GM21723 (cell line): ENCODE measurements at regions not wholly inside any gene's neighbourhood (a gene's known extent, or its start where the extent isn't known, plus 50 kb on each side); places are given as distances from the start of the nearest gene placed in this dataset.
A peak's percentile ranks its signal among the peaks of the same experiment; 100 is the strongest.
"Not testable (repeated sequence)": the region's sequence is repeated elsewhere in the genome, so short reads cannot be mapped to it uniquely, and the experiment has no call there.

Experiments used
- ATAC-seq: cut with Tn5 transposase; IDR thresholded peaks from one replicate; pipeline ENCODE4 v1.9.1; 2021; ENCODE audit warnings: mild to moderate bottlenecking, moderate library complexity; ENCODE audit not compliant: unreplicated experiment

DNA sequence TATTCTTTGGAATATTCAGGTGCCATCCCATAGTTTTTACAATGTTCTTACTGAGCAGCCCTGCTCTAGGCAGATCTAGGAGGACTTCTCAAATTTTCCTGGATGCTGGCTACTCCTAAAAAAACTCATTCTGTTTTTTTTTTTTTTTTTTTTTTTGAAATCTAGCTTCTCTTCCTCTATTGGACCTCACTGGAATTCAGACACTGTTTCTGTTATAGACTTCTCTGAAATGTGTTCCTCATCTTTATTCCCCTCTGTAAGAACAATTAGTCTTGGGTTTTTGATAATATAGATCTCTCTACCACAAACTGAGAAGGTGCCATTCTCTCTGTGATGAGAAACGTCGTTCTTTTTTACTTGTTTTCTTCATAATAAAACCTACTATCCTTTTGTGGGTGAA is 115.3 kb upstream of the CCND2 start:
- ATAC-seq: no peak

DNA sequence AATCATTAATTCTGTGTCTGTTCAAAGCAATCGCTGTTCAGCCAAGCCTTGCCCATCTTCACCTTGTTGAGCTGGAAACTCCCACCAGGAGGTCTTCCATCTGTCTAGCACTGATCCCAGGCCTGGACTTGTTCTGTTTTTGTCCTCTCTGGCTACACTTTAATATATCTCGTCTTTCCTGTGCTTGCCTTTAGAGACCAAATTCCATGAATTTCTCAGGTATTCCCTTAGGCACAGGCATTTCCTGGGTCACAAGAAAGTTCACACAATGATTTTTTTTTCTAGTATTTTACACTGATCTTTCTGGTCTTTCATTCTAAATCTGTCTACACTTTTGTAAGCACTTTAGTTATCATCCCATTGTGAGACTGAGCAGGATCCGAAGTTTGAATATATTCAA is 116.4 kb upstream of the CCND2 start:
- ATAC-seq: no peak

DNA sequence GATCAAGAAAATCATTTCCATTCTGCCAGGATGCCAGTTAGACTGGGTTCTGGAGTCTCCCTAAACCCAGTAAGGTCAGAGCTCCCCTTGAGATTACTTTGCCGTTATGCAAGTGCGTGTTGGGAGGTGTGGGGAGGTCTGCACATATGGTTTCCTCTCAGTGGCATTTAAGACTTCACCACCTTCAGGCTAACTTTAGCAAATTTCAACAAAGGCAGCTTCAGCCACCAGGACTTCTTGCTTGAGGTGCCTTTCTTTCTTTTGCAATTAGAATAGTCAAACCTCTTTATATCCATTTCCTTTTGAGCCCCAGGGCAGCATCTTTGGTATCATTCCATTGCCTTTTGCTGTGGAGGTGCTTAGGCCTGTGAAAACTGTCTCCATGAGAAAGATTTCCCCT is 117.2 kb upstream of the CCND2 start:
- no peak for ATAC-seq

DNA sequence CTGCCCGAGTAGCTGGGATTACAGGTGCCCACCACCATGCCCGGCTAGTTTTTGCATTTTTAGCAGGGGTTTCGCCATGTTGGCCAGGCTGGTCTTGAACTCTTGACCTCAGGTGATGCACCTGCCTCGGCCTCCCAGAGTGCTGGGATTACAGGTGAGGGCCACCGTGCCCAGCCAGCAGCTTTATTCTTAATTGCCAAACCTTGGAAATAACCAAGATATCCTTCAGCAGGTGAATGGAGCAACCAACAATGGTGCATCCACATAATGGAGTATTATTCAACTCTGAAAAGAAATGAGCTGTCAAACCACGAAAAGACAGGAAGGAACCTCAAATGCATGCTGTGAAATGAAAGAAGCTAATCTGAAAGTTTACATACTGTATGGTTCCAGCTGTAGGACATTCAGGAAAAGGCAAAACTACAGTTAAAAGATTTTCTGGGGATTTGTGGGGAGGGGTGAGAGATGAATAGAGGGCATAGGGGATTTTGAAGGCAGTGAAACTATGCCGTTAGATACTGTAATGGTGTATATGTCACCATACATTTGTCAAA is 118.8 kb upstream of the CCND2 start:
- no peak for ATAC-seq

DNA sequence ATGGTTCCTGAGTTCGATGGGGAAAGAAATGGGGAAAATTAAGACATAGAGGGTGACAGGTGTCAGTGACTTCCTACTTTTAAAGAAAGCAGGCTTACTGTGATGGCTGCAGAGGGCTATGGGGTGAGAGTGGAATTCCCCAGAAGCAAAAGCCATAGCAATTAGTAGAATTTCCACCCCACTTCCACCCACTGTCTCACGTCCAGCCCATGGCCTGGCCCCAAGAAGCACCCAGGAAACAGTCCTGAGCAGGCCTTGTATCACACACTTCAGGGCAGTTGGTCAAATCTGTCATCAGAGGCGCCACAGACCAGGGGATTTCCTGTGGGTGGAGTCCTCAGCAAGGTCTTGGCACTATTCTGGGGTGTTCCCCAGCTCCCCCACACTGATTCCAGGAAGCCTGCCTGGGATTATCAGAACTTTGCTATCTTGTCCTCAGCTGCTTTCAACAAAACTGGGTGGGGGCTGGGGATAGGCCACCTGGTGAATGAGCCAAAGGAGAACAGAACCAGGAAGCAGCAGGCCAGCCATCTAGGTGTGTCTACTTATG is 120.1 kb upstream of the CCND2 start:
- ATAC-seq: peak; percentile 81

DNA sequence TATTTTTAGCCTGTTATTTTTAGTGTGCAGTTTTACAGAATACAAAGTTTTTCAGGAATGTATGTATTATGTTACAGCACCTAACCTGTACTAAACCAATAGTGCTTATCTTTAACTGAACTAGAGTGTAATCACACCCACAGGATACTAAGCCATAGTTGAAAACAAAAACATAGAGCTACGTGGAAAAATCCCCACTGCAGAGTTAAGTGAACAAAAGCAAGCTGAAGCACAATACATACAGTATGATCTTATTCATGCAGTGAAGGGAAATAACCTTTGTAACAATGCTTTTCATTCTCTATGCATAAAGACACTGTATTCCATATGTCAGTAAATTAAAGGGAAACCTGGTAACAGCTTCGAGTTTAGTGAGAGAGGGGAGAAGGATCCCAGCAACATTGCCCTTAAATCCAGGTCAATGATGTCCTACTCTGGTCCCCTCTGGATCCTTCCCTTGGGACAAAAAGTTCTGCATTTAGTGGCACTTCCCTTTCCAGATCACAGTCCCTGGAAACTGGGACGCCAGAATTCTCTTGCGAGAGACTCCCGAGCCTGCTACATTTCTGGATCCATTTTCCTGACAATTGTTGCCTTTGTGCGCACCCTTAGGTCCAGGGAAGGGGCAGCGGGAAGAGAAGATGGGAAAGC is 121.3 kb upstream of the CCND2 start:
- ATAC-seq: no peak

DNA sequence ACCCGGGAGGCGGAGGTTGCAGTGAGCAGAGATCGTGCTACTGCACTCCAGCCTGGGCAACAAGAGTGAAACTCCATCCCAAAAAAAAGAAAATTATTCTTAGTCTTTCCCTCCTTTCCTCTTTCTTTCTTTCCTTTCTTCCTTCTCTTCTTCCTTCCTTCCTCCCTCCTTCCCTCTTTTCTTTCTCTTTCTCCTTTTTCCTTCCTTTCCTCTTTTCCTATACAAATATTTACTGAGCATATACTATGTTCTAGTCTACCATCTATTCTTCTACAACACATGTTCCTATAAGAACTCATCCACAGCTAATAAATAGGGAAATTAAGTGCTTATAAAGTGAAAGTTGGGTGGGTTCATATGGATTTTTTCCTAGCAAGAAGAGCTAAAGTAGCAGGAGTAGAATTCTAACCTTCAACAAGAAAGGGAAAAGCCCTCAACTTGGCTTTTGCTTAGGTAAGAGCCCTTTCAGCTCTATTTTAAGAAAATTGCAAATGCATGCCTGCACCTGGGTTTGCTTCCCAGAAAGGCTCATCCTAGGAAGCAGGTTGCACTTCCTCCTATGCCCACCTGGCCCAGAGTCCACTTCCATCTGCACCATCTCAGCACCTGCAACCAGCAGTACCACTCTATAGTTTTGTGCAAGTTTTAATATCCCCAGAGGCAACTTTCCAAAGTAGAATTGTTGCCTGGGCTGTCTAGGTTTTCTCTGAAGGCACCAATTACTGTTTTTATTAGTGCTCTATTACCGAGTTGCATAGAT is 122.0 kb upstream of the CCND2 start:
- ATAC-seq: no peak

DNA sequence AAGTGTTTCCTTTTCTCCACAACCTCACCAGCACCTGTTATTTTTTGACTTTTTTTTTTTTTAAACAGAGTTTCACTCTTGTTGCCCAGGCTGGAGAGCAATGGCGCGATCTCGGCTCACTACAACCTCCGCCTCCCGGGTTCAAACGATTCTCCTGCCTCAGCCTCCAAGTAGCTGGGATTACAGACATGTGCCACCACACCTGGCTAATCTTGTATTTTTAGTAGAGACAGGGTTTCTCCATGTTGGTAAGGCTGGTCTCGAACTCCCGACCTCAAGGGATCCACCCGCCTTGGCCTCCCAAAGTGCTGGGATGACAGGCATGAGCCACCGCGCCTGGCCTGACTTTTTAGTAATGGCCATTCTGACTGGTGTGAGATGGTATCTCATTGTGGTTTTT is 123.2 kb upstream of the CCND2 start:
- ATAC-seq: not testable (repeated sequence)

DNA sequence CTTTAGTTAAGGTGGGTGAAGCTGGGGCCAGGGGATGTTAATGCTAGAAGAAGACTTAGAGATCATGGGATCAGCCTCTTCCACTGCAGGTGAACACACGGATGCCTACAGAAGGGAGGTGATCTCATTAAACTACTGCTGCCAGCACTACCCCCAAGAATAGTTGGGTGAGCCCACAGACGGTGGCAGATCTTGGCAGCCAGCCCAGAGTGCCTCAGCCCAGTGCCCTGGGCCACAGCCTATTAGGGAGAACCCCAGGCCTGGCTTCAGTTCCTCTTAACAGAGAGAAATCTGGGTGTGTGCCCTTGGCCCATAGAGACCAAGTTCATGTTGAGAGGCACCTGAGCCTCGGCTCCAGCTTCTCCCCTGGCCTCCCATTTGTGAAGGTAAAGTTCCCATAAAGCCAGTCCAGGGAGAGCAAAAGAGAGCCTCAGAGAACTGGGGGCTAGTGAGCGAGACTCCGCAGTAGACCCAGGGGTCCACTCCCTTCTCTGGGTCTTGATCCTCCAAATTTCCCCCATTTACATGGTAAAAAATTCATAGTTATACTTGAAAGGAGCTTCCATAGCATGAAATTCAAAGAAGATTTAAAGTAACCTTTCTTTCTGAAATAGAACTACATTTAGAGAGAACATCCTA is 125.0 kb upstream of the CCND2 start:
- peak; percentile 55 for ATAC-seq

DNA sequence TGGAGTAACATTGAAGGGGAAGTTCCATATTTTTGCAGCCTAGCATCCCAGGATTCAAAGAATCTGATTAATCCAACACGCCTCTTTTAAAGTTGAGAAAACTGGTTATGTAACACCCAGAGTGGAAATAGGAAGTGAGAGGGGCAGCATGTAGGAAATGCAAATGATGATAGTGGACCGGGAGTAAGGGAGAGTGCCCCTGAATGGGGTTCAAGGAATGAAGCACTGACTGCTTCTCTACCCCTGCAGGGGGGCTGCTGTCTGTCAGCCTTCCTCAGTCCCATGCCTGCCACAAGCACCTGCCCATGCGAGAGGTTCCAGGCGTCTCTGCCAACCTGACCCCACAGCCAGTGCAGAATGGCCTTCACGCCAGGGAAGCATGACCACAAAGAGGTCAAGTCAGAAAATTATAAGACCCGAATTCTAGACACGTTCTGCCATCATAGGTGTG is 126.5 kb upstream of the CCND2 start:
- ATAC-seq: no peak

DNA sequence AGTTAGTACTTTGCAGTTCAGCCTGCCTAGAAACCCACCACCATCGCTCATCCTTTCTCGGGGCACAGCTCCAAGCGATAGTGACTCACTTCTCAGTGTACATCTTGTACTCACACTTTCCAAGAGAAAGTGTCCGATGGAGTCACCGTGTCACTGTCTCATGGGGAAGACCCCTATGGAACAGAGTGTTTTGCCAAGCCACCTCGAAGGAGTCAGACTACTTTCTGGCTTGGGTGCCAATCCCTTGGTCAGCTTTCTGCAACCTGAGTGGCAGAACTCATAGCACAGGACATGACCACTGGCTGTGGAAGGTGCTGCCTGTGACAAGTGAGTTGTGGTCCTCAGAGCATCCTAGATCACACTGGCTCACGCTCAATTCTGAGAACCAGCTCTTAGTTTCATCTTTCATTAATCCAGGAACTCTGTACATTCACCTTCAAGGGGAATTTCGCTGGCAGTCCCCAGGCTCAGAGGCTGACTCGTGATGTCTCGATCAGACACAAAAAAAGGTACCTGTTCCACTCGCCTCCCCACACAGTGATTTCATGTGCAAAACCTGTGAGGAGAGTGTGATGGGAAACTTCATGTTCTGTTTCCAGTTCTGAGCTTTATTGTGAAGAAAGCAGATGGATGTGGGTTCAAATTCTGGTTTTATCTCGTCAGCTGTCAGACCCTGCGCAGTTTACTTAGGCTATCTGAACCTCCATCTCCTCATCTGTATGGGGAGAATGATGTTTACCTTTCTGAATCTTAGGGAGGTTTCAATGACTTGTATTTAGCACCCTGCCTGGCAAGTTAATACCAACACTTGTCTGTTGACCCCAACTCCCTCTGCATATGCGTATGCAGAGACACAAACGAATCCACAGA is 127.3 kb upstream of the CCND2 start:
- no peak for ATAC-seq

DNA sequence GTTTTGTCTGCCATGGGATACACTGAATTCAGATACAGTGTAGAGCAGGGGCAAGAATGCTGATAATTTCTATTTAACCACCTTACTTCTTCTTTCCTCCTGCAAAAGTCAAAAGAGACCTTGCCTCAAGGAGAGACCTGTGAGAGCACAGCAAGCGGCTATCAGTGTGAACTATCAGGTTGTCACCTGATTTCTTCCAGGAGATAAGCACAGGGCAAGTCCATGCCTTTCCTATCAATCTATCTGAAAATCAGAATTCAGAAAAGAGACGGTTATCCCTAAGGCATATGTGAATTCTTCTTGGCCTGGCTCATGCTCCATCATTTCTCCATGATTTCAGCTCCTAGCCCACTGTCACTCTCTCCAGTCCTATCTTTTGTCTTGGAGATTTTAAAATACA is 128.9 kb upstream of the CCND2 start:
- no peak for ATAC-seq

DNA sequence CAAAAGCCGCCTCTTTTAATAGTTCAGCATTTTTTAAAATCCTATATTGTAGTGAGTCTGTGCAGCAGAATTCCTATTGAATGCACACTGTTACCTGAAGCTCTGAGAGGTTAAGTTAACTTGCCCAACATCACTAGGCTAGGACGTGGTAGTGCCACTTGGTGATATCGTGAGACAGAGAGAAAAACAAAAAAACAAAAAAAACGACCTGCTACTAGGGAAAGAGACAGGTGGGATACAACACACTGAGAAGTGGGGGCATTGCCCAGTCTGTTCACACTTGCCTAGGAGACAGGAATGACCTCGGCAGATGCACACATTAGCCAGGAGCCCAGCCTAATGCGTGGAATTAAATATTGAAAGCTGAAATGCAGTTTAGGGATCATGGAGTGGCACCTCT is 129.7 kb upstream of the CCND2 start:
- ATAC-seq: no peak

DNA sequence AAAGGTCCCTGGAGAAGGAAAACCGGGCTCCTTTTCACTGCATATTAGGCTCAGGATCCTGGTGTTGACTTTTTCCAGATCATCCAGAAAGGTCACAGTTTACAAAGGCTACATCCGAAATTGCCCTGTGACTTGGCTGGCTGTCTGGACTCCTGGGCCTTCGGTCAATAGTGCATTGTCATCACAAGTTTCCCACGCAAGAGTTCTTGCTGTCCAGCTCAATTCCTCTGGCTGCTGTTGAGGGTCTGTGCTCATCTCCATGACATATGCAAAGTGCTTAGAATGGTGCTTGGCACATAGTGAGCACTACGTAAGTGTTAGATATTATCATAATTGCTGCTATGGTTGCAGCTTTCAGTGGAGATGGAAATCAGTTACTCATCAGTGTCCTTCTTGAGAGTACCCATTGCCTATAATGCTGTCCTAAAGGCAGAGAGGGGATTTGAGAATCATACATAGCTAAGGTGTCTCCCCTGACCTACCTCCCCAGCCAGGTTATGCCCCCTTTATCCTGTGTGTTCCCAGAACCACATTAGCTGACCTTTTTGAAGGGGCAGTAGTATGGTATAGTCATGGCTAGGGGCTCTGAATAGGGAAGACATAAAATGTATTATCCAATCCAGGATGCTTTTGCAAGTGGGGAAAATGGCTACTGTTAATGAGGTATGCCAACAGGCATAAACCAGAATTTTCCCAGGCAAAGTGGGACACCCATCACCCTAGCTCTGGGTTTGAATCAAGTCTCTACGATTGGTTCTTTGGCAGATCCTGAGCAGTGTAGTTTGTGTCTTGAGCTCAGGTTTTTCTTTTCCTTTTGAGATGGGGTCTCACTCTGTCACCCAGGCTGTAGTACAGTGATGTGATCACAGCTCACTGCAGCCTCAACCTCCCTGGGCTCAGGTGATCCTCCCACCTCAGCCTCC is 132.0 kb upstream of the CCND2 start:
- no peak for ATAC-seq

DNA sequence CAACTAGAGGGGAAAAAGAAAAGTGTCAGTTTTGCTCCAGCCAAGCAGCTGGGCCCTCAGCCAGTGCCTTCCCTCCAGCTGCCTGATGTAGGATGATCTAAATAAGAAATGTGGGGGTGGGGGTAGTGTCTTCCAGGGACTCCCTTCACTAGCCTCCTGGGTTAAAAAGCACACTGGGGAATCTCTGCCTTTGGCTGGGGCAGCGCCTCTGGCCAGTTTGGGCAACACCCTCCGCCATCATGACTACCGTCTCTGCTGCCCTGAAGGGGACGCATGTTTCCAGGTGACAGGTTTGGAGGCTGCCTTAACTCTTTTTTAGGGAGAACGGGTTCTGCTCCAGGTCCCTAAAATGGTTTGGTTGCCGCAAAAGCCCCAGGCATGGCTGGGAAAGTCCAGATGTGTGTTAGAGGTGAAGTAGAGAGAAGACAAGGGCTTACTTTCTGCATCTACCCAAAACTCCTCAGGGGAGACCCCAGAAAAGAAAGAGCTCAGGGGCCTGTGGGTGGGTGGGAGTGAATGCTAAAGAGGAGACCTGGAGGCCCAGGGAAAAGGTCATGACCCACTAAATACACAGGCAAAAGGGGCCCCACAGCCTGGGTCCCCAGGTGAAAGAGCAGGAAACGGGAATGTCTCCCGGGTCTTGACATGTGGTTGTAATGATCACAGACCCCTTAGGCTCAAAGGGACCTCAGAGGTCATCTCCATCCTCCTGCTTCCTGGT is 132.8 kb upstream of the CCND2 start:
- no peak for ATAC-seq

DNA sequence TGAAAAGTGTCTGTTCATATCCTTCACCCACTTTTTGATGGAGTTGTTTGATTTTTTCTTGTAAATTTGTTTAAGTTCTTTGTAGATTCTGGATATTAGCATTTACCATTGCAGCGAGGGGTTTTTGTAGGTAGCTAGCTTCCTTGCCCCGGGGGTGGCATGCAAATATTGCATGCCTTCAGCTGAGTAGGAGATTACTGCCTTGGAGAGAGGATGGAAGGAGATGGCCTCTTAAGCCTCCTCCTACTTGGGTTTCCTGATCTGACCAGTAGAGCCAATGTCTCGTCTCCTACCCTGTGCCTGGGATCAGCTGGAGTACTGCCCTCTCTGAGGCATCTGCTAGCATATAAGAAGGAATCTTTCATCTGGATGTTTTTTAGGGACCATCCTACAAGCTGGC is 134.4 kb upstream of the CCND2 start:
- ATAC-seq: no peak

DNA sequence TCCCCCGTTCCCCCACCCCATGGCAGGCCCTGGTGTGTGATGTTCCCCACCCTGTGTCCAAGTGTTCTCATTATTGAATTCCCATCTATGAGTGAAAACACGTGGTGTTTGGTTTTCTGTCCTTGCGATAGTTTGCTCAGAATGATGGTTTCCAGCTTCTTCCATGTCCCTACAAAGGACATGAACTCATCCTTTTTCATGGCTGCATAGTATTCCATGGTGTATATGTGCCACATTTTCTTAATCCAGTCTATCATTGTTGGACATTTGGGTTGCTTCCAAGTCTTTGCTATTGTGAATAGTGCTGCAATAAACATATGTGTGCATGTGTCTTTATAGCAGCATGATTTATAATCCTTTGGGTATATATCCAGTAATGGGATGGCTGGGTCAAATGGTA is 135.0 kb upstream of the CCND2 start:
- ATAC-seq: not testable (repeated sequence)

DNA sequence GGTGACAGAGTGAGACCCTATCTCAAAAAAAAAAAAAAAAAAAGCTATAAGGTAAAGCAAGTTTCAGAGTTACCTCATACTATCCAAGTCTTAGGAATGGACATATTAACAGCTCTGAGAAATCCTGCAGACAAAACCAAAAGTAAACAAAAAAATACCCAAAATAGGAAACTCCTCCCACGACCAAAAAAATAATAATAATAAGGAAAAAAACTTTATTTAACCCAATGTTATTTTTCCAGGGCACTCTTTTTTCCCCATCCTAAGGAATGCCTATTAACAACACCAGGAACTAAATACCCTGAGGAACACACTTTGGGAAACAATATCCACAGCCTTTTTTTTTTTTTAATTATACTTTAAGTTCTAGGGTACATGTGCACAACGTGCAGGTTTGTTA is 135.5 kb upstream of the CCND2 start:
- no peak for ATAC-seq

DNA sequence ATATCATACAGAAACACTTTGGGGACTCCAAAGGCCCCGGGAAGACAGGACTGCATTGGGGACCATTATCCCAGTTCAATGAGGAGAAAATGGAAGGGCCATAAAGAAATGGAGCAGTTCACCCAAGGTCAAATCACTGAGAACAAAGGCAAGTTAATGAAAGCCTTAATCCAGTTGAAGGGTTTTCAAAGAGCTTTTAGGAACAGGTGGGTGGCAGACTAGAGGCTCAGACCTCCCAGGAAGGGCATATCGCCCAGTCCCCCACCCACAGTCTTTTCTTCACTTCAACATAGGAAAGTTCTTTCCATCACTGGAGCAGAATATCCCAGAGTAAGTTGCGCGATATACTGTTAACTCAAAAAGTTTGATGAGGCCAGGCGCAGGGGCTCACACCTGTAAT is 136.1 kb upstream of the CCND2 start:
- no peak for ATAC-seq
